Activated naive CD8-positive, alpha-beta T cell treated with anti-CD3 and anti-CD28 coated beads for 36 hours (primary cell): ENCODE measurements at regions not wholly inside any gene's neighbourhood (a gene's known extent, or its start where the extent isn't known, plus 50 kb on each side); places are given as distances from the start of the nearest gene placed in this dataset.

Experiments used
- DNase-seq: peaks from one replicate; pipeline ENCODE4 v3.0.0; 2021
- H3K27ac Mint-ChIP-seq: one replicate; pipeline ENCODE4 v1.8.0; 2022; ENCODE audit warnings: mild to moderate bottlenecking, moderate library complexity, mixed read lengths
- H3K27me3 Mint-ChIP-seq: one replicate; pipeline ENCODE4 v1.8.0; 2022; ENCODE audit warnings: mild to moderate bottlenecking, mixed read lengths
- H3K36me3 Mint-ChIP-seq: one replicate; pipeline ENCODE4 v1.8.0; 2021; ENCODE audit warnings: mild to moderate bottlenecking, mixed read lengths
- H3K4me1 Mint-ChIP-seq: one replicate; pipeline ENCODE4 v1.8.0; 2021; ENCODE audit warnings: mixed read lengths
- H3K4me3 Mint-ChIP-seq: one replicate; pipeline ENCODE4 v1.8.0; 2022; ENCODE audit warnings: mild to moderate bottlenecking, moderate library complexity, mixed read lengths
- H3K9me3 Mint-ChIP-seq: one replicate; pipeline ENCODE4 v1.8.0; 2022; ENCODE audit warnings: mixed read lengths

DNA sequence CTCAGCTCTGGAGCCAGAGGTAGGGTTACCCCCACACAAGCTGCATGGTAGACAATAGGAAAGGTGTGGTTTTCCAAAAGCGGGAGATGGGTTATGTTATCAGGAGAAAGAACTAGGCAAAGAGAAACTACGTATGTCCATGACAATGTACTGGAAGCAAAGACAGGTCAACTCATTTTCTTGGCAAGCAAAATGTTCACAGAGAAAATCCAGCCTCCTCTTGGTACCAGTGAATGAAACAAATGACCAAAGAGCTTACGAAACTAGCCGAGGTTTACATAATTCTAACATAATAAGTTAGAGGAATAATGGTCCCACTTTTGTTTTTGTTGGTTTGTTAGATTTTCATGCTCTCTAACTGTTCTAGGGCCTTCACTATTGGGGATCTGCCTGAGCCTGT is 338.1 kb upstream of the TGFBR2 start:
- Mint-ChIP-seq H3K27me3 (no peaks in the 10 kb centered on the region), H3K27ac (no peak overlapping the region), H3K4me3 (no peak overlapping the region), H3K36me3 (peaks cover 15% of the 10 kb centered on the region), H3K9me3 (peaks cover 7% of the 10 kb centered on the region), H3K4me1 (peaks cover 12% of the 10 kb centered on the region)
- no peak for DNase-seq

DNA sequence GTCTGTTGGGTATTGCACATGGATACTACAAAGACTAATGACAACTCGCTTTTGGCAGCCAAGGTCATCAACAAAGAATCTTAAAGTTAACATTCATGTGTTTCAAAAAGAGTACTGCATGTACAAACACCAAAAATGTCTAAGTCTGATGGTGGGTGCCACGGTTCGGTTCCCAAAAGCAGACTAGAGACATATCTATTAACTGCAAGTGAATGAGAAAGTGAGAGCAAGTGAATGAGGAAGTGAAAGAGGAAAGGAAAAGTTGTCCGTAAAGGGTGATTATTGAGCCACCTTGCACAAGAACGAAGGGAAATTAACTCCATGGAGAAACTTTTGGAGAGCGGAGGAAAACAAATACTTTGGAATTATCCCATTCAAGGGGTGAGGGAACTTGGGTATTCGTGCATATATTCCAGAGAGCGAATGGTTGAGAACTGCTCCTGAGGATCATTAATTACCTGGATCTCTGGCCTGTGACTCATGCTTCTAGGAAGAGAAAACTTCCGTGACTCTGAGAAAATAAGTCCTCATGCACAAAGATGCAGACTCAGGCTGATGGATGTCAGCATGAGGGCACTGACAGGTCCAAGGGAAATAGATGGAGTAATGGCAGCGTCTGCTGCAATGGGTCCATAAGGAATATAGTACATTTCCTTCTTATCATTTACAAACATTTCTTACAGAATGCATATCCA is 336.5 kb upstream of the TGFBR2 start:
- H3K27me3 Mint-ChIP-seq = no peaks in the 10 kb centered on the region
- H3K27ac Mint-ChIP-seq = no peak overlapping the region
- H3K4me3 Mint-ChIP-seq = no peak overlapping the region
- H3K36me3 Mint-ChIP-seq = peaks cover 5% of the 10 kb centered on the region
- no peaks in the 10 kb centered on the region for H3K4me1 Mint-ChIP-seq
- DNase-seq = no peak
- peaks cover 4% of the 10 kb centered on the region for H3K9me3 Mint-ChIP-seq

DNA sequence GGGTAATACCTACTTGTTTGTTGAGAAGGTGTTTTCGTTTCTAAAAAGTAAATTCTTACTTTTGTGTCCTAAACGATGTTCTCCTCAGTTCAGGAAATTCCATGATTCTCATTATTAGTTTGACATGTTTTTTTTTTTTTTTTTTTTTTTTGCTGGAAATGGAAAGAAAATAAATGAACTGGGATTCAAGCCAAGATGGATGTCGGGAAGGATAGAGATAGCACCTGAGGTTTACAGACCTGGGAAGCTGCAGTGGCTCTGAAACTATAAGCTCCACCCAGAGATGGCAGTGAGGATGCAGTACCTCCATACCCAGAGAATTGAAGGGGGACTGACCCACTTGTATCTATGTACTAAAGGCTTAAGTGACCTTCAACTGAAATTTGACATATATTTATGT is 334.6 kb upstream of the TGFBR2 start:
- H3K36me3 Mint-ChIP-seq = no peaks in the 10 kb centered on the region
- H3K27ac Mint-ChIP-seq = no peak overlapping the region
- H3K4me1 Mint-ChIP-seq = no peaks in the 10 kb centered on the region
- no peaks in the 10 kb centered on the region for H3K9me3 Mint-ChIP-seq
- no peak overlapping the region for H3K4me3 Mint-ChIP-seq
- DNase-seq = no peak
- H3K27me3 Mint-ChIP-seq = no peaks in the 10 kb centered on the region

DNA sequence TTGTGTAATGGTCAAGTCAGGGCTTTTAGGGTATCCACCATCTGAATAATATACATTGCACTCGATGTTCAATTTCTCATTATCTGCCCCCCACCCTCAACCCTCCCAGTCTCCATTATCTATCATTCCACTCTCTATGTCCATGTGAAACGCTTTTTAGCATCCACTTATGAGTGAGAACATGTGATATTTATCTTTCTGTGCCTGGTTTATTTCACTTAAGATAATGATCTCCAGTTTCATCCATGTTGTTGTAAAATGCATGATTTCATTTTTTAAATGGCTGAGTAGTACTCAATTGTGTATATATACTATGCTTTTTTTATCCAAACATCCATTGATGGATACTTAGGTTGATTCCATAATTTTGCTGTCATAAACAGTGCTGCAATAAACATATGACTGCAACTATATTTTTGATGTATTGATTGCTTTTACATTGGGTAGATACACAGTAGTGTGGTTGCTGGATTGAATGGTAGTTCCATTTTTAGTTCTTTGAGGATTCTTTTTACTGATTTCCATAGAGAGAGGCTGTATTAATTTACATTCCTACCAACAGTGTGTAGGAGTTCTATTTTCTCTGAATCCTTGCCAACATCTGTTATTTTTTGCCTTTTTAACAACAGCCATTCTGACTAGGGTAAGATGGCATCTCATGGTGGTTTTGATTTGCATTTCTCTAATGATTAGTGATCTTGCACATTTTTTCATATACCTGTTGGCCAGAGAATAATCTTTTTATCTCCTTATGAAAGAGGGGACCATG is 332.9 kb upstream of the TGFBR2 start:
- Mint-ChIP-seq H3K27ac (no peak overlapping the region), H3K27me3 (no peaks in the 10 kb centered on the region), H3K9me3 (peaks cover 8% of the 10 kb centered on the region), H3K36me3 (peaks cover 3% of the 10 kb centered on the region), H3K4me1 (no peaks in the 10 kb centered on the region), H3K4me3 (no peak overlapping the region)
- no peak for DNase-seq

DNA sequence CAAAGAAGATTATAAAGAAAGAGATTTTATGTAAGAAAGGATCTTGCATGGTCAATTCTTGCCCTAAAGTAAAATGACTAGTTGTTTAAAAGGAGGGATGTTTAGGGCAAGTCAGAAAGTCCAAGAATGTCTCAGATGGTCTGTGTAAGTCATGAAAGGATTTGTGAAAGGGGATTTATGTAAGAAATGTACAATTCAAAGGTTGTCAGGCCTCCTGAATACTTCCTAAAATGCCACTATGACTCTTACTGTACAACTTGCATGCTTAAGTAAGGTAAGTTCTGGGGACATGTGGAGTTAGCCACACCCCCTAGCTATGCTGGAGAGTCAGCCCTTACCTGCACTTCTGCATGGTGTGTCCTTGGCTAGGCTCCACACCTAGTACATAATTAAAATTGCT is 328.9 kb upstream of the TGFBR2 start:
- H3K9me3 Mint-ChIP-seq = peaks cover 10% of the 10 kb centered on the region
- peaks cover 3% of the 10 kb centered on the region for H3K36me3 Mint-ChIP-seq
- H3K27ac Mint-ChIP-seq = no peak overlapping the region
- no peaks in the 10 kb centered on the region for H3K4me1 Mint-ChIP-seq
- H3K27me3 Mint-ChIP-seq = no peaks in the 10 kb centered on the region
- DNase-seq = no peak
- H3K4me3 Mint-ChIP-seq = no peak overlapping the region

DNA sequence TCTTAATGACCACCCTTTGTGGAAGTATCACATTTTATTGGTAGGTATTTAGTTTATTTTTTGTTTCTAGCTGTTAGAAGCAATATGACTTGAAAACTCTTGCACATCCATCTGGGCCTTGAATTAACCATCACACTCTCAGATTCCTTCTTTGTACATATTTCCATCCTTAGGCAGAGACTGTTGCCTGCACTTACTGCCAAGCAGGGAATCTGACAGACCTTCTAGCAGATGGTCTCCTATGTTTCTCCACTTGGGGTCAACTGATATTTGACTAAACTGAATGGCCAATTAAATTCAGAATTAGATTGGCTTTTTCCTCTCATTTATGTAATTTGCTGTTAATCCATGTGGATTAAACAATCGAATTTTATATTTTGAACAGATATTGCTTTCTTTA is 324.9 kb upstream of the TGFBR2 start:
- no peak for DNase-seq
- H3K9me3 Mint-ChIP-seq = peaks cover 10% of the 10 kb centered on the region
- no peak overlapping the region for H3K4me3 Mint-ChIP-seq
- no peak overlapping the region for H3K27ac Mint-ChIP-seq
- peaks cover 5% of the 10 kb centered on the region for H3K4me1 Mint-ChIP-seq
- peaks cover 3% of the 10 kb centered on the region for H3K36me3 Mint-ChIP-seq
- H3K27me3 Mint-ChIP-seq = no peaks in the 10 kb centered on the region

DNA sequence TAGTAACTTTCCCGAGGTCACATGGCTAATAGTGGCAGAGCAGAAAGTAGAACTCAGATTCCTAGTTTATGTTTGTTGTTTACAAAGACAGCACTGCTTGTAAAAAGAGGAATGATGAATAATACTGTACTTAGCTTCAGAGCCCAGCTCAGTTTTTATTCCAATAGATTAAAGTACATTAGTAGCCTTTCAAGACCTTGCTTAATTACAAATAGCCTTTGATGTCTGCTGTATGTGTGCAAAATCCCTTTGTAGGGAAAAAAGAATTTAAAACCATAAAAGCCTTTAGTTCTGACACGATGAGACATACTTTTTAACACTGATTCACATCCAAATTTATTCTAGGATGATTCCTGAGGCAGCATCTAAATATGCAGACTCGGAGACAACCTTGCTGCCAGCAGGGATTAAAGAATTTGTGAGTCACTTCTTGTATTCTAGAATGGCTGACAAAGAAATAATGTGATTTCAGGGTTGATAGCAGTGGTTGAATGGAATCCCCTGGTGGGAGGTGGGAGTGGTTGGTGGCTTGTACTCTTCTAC is 324.2 kb upstream of the TGFBR2 start:
- H3K27me3 Mint-ChIP-seq = no peaks in the 10 kb centered on the region
- H3K9me3 Mint-ChIP-seq = peaks cover 10% of the 10 kb centered on the region
- no peak overlapping the region for H3K4me3 Mint-ChIP-seq
- no peak for DNase-seq
- H3K36me3 Mint-ChIP-seq = peaks cover 3% of the 10 kb centered on the region
- H3K27ac Mint-ChIP-seq = no peak overlapping the region
- peaks cover 5% of the 10 kb centered on the region for H3K4me1 Mint-ChIP-seq

DNA sequence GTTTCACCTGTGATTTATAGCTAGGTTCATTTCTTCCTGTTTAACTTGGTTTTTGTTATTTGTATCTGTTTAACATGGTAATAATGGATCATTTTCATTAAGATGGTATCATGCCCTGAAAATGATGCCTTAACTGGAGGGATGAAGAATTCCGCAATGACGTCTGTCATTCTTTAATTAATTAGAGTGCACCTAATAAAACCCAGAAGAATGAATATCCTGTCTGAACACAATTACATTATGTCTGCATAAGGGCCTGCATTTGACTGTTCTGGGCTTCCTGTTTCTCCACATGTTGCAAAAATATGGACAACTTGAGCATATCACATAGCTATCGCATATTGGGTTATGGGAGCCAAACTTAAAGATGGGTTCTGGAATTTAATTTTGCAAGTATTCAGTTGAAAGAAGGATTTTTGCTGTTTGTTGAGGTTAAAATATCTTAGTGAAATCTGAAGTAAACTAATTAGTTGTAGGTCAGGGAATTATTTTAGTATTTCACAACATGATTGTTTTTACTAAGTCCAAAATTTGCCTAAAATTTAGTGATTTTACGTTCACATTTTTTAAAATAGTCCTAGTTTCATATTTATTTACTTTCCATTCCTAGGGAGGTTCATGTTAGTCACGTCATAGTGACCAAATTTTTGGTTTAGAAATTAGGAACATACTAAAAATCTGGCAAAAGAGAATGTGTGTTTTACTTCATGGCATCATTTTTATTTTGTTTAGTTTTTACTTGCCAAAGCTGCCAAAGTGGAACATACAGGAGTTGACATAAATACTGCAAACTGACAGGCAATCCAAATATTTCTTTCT is 321.0 kb upstream of the TGFBR2 start:
- no peak for DNase-seq
- Mint-ChIP-seq H3K27me3 (no peaks in the 10 kb centered on the region), H3K9me3 (no peaks in the 10 kb centered on the region), H3K4me3 (no peak overlapping the region), H3K4me1 (peaks cover 16% of the 10 kb centered on the region), H3K36me3 (no peaks in the 10 kb centered on the region), H3K27ac (no peak overlapping the region)

DNA sequence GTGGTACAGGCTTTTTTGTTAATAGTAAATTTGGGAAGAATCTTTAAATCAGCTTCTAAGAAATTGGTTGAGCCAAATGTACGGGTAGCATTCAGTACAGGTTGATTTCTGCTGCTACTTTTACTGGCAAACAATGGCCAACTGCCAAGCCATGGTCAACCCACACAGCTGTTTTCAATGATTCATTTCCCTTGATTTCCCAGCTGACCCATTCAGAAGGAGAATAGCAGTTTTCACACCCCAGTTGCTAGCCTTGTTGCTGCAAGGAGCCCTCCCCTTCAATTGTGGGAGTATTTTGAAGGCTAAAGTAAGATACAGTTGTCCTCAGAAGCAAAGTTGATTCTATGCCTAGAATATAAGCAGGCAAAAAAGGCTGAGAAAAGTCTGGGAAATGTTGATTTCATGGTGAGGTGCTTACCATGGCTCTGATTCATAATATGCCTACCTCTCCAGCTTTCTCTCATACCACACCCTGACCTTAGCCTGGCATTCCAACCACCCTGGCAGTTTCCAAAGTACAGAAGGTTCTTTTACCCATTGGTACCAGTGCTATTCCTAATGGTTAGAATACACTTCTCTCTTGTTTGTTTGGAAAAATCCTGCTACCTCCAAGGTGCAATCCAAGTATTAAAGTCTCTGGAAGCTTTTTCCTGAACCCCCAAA is 320.3 kb upstream of the TGFBR2 start:
- no peak overlapping the region for H3K27ac Mint-ChIP-seq
- H3K9me3 Mint-ChIP-seq = no peaks in the 10 kb centered on the region
- DNase-seq = no peak
- H3K4me3 Mint-ChIP-seq = no peak overlapping the region
- peaks cover 16% of the 10 kb centered on the region for H3K4me1 Mint-ChIP-seq
- H3K36me3 Mint-ChIP-seq = no peaks in the 10 kb centered on the region
- no peaks in the 10 kb centered on the region for H3K27me3 Mint-ChIP-seq

DNA sequence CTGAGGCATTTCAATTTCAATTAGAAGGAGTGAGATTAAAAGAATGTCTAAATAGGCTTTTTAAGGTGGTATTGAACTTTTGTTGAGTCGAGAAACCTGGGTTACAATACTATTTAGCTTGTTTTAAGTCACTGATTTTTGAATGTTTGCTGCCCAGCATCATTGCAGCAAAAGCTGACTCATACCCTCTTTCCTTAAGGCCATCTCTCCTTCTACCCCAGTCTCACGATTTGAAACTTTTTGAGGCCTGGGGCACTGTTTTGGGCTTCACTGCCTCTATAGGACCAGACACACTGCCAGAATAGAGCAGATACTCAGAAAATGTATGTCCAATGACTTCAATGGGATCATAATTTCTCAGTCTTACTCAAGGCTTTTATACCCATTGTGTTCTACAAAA is 319.6 kb upstream of the TGFBR2 start:
- Mint-ChIP-seq H3K4me1 (peaks cover 21% of the 10 kb centered on the region), H3K27ac (no peak overlapping the region), H3K4me3 (no peak overlapping the region), H3K27me3 (no peaks in the 10 kb centered on the region), H3K36me3 (no peaks in the 10 kb centered on the region), H3K9me3 (no peaks in the 10 kb centered on the region)
- no peak for DNase-seq

DNA sequence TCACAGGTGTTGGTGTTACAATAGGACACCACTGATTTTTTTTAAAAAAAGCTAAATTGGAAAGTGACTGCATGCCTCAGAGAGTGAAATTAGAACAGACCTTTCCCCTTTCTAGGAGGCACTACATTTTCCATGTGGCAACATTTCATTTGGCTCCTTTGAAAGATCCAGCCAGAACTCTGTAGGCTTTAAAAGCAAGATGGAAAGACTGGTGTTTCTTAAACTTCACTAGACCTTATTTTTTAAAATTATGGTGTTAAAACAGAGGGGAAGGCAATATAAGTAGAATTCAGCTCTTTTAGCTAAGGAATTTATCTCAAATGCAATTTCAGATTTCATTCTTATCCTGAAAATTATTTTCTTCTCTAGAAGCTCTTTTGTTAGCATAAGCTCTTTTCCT is 317.6 kb upstream of the TGFBR2 start:
- peaks cover 28% of the 10 kb centered on the region for H3K4me1 Mint-ChIP-seq
- no peaks in the 10 kb centered on the region for H3K36me3 Mint-ChIP-seq
- no peaks in the 10 kb centered on the region for H3K27me3 Mint-ChIP-seq
- no peak overlapping the region for H3K27ac Mint-ChIP-seq
- no peak for DNase-seq
- no peaks in the 10 kb centered on the region for H3K9me3 Mint-ChIP-seq
- H3K4me3 Mint-ChIP-seq = no peak overlapping the region

DNA sequence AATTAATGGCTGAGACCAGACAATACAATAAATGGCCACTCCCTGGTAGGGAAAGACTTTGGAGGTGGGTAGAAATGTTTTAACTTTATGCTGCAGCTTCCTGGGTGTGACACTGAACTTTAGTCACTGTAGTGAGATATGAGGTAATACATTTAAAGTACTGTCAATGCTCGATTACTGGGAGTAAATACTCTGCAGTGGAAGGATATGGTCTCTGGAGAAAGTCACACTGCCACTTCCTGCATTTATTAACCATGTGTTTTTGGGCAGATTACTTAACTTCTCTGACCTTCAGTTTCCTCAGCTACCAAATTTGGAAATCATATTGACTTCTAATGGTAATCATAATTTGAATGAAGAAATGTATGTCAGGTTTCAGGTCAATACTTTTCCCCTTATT is 317.1 kb upstream of the TGFBR2 start:
- peaks cover 28% of the 10 kb centered on the region for H3K4me1 Mint-ChIP-seq
- H3K27ac Mint-ChIP-seq = no peak overlapping the region
- no peak for DNase-seq
- H3K9me3 Mint-ChIP-seq = no peaks in the 10 kb centered on the region
- H3K27me3 Mint-ChIP-seq = no peaks in the 10 kb centered on the region
- no peaks in the 10 kb centered on the region for H3K36me3 Mint-ChIP-seq
- H3K4me3 Mint-ChIP-seq = no peak overlapping the region

DNA sequence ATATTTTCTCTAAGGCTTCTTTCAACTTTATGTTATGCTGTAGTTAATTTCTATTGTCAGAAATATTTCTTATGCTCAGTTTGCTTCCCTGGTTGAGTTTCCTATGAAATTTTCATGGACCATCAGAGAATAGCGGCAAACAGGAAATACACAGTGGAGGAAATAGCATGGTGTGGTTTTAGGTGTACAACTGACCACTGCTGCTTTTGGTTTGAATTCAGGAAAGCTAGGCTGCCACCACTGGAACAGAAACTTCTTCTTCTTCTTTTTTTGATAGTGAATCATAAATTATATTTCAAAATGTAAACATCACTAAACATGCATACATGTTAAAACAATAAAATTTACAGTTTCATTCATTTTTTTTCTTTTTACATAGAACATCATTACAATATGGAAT is 316.6 kb upstream of the TGFBR2 start:
- DNase-seq = no peak
- Mint-ChIP-seq H3K9me3 (no peaks in the 10 kb centered on the region), H3K36me3 (no peaks in the 10 kb centered on the region), H3K27me3 (no peaks in the 10 kb centered on the region), H3K4me1 (peaks cover 28% of the 10 kb centered on the region), H3K27ac (no peak overlapping the region), H3K4me3 (no peak overlapping the region)

DNA sequence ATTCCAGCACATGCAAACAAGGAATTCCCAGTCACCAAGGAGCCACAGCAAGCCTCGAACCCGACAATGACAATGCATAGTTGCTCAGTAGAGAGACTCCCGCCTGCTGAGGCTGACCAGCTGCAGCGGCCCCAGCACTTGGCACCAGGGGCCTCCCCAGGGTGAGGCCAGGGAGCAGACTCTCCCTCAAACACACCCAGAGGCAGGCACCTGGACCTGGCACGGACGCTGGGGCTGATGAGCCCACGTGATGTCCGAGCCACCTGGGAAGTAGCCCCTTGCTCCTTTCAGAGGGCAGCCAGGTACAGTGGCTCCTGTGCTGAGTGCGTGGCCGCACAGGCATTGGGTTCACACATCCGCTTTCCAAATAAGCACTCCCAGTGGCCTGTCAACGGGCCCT is 315.9 kb upstream of the TGFBR2 start:
- no peak overlapping the region for H3K27ac Mint-ChIP-seq
- DNase-seq = no peak
- no peak overlapping the region for H3K4me3 Mint-ChIP-seq
- H3K9me3 Mint-ChIP-seq = no peaks in the 10 kb centered on the region
- no peaks in the 10 kb centered on the region for H3K36me3 Mint-ChIP-seq
- H3K4me1 Mint-ChIP-seq = peaks cover 28% of the 10 kb centered on the region
- no peaks in the 10 kb centered on the region for H3K27me3 Mint-ChIP-seq
